ENCODE measurements at regions not wholly inside any gene's neighbourhood (a gene's known extent, or its start where the extent isn't known, plus 50 kb on each side); places are given as distances from the start of the nearest gene placed in this dataset.

GRCh38 chr18:22091341-22091740 lies 78.0 kb upstream of the GATA6 start:
- intact Hi-C loops (cut with DNase I) = loop anchor here in 1 of 10 donors (10.0 kb wide), 1 partner anchor 87 kb away; no protein-coding TSS in a partner anchor

GRCh38 chr18:22093731-22094357 lies 75.5 kb upstream of the GATA6 start:
- TF ChIP-seq CTCF (IDR thresholded peaks at IDR 0.05) = no peak
- TF ChIP-seq POLR2A (IDR thresholded peaks at IDR 0.05) = no peak
- Histone ChIP-seq H3K36me3 (no peaks in the 10 kb centered on the region), H3K27me3 (no peaks in the 10 kb centered on the region), H3K4me1 (peaks cover 0 to 5% (median 0%) of the 10 kb centered on the region in 12 donors), H3K9me3 (no peaks in the 10 kb centered on the region), H3K4me3 (no peak overlapping the region), H3K27ac (no peak overlapping the region)
- intact Hi-C loops (cut with DNase I) = loop anchor here in 1 of 10 donors (10.0 kb wide), 1 partner anchor 89 kb away; no protein-coding TSS in a partner anchor
- no peak for DNase-seq
- 63 to 71% (median 65%) methylated on average over 11 to 12 of the region's 12 CpGs for whole genome bisulfite sequencing, 4 donors
- ATAC-seq = no peak

More at GRCh38 chr18:22091341-22091740, 78.0 kb upstream of the GATA6 start:
- DNase-seq (no peak), ATAC-seq (no peak)
- Histone ChIP-seq H3K4me1 (peaks cover 0 to 12% (median 3%) of the 10 kb centered on the region in 12 donors), H3K36me3 (no peaks in the 10 kb centered on the region), H3K27me3 (no peaks in the 10 kb centered on the region), H3K27ac (no peak overlapping the region), H3K9me3 (no peaks in the 10 kb centered on the region), H3K4me3 (no peak overlapping the region)
- TF ChIP-seq CTCF (IDR thresholded peaks at IDR 0.05) (no peak), POLR2A (IDR thresholded peaks at IDR 0.05) (no peak)
- WGBS, 4 donors = 86 to 96% (median 92%) methylated on average over 2 of the region's 2 CpGs

- Histone ChIP-seq H3K27ac (no peak overlapping the region), H3K36me3 (no peaks in the 10 kb centered on the region), H3K9me3 (no peaks in the 10 kb centered on the region), H3K4me1 (peaks cover 0 to 8% (median 0%) of the 10 kb centered on the region in 12 donors), H3K27me3 (no peaks in the 10 kb centered on the region), H3K4me3 (no peak overlapping the region)
- WGBS, 4 donors = 51 to 71% (median 62%) methylated on average over 4 of the region's 4 CpGs
- ATAC-seq (no peak), DNase-seq (no peak)
- intact Hi-C loops (cut with DNase I) = loop anchor here in 1 of 10 donors (10.0 kb wide), 1 partner anchor 90 kb away; no protein-coding TSS in a partner anchor
- TF ChIP-seq CTCF (IDR thresholded peaks at IDR 0.05) = no peak
- no peak for TF ChIP-seq POLR2A (IDR thresholded peaks at IDR 0.05)
Measured at GRCh38 chr18:22094358-22094734, 75.0 kb upstream of the GATA6 start.

- H3K27me3 ChIP-seq = peaks cover 0 to 2% (median 0%) of the 10 kb centered on the region in 9 donors
- H3K27ac ChIP-seq = peak overlapping the region in 1 of 12 donors; percentile 9
- intact Hi-C loops (cut with DNase I) = loop anchor here in 1 of 10 donors (10.0 kb wide), 1 partner anchor 94 kb away; no protein-coding TSS in a partner anchor
- DNase-seq (no peak), ATAC-seq (peak in 1 of 4 donors; percentile 33)
- no peak overlapping the region for H3K4me3 ChIP-seq
- TF ChIP-seq POLR2A (IDR thresholded peaks at IDR 0.05) (no peak), CTCF (IDR thresholded peaks at IDR 0.05) (no peak)
- WGBS, 4 donors = 34 to 47% (median 44%) methylated on average over 3 of the region's 3 CpGs
- H3K9me3 ChIP-seq = no peaks in the 10 kb centered on the region
- H3K36me3 ChIP-seq = no peaks in the 10 kb centered on the region
- peaks cover 0 to 17% (median 1%) of the 10 kb centered on the region in 12 donors for H3K4me1 ChIP-seq
Measured at GRCh38 chr18:22098563-22098989, 70.8 kb upstream of the GATA6 start.
